ENCODE measurements at regions not wholly inside any gene's neighbourhood (a gene's known extent, or its start where the extent isn't known, plus 50 kb on each side); places are given as distances from the start of the nearest gene placed in this dataset.
"Not testable (repeated sequence)": the region's sequence is repeated elsewhere in the genome, so short reads cannot be mapped to it uniquely, and the experiment has no call there.

DNA sequence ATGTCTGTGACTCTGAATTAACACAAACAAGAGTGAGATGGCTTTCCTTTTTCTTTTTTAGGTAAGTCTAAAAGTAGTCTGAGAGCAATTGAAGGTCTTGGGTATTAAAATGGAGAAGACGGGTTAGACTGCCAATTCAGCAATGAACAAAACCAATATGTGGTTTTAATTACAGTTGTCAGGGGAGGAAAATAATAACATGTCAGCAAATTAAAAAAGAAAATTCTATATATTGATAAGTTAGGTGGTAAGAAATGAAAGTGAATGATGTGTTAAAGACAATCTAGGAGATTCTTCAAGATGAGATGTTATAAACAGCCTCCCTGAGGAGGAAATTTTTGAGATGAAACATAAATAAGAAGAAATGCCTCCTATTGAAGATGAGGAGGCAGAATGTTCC is 150.6 kb upstream of the HSF2 start:
- H3K36me3 ChIP-seq = no peaks in the 10 kb centered on the region
- peaks cover 0 to 1% of the 10 kb centered on the region in 2 donors for H3K9me3 ChIP-seq
- no peak overlapping the region for H3K4me3 ChIP-seq
- no peaks in the 10 kb centered on the region for H3K4me1 ChIP-seq
- intact Hi-C loops (cut with DNase I) = no loop called here
- H3K27ac ChIP-seq = no peak overlapping the region
- TF ChIP-seq, protein P1, sequence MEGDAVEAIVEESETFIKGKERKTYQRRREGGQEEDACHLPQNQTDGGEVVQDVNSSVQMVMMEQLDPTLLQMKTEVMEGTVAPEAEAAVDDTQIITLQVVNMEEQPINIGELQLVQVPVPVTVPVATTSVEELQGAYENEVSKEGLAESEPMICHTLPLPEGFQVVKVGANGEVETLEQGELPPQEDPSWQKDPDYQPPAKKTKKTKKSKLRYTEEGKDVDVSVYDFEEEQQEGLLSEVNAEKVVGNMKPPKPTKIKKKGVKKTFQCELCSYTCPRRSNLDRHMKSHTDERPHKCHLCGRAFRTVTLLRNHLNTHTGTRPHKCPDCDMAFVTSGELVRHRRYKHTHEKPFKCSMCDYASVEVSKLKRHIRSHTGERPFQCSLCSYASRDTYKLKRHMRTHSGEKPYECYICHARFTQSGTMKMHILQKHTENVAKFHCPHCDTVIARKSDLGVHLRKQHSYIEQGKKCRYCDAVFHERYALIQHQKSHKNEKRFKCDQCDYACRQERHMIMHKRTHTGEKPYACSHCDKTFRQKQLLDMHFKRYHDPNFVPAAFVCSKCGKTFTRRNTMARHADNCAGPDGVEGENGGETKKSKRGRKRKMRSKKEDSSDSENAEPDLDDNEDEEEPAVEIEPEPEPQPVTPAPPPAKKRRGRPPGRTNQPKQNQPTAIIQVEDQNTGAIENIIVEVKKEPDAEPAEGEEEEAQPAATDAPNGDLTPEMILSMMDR (IDR thresholded peaks at IDR 0.05) = no peak
- H3K27me3 ChIP-seq = no peaks in the 10 kb centered on the region
- no peak for DNase-seq (ENCODE audit: low spot score in 2 of 2)

DNA sequence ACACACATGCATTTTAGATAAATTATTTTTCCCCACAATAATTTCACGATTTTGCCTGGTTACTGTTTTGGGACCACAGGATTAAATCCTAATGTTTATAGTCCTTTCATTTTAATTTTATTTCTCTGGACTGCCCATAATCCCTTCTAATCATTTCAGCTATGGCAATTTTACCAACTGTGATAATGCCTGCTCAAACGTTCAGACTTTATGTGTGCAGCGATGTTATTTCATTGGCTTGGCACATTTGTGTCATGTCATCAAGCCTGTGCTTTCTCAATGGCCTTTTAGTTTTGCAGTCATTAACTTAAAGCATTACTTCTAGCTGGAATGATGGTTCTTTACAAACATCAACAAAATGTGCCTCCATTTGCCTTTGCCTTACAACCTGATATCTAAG is 140.6 kb upstream of the HSF2 start:
- DNase-seq (ENCODE audit: low spot score in 2 of 2) = no peak
- Histone ChIP-seq H3K36me3 (no peaks in the 10 kb centered on the region), H3K4me3 (no peak overlapping the region), H3K27me3 (no peaks in the 10 kb centered on the region), H3K4me1 (no peaks in the 10 kb centered on the region), H3K27ac (no peak overlapping the region), H3K9me3 (no peaks in the 10 kb centered on the region)
- TF ChIP-seq, protein P1 (IDR thresholded peaks at IDR 0.05) = no peak
- intact Hi-C loops (cut with DNase I) = no loop called here

DNA sequence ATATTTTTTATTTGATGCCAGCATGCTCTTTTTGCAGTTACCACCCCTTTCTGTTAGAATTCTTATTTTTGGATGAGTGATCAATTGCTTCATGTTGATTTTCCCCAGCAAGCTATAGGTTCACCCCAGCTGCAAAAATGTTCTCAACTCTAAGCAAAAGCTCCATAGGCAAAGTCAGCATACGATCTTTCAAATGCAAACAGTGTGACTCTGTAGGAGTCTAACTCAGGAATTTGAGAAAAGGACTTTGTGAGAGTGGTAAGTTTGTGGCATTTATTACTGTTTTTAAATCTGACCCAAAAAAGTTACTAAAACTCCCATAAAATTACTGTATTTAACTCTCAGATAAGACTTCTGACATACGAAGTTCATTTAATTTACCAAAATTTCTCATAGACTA is 134.9 kb upstream of the HSF2 start:
- no peaks in the 10 kb centered on the region for H3K36me3 ChIP-seq
- DNase-seq (ENCODE audit: low spot score in 2 of 2) = no peak
- H3K9me3 ChIP-seq = peaks cover 0 to 3% of the 10 kb centered on the region in 2 donors
- H3K4me1 ChIP-seq = no peaks in the 10 kb centered on the region
- TF ChIP-seq, protein P1 (IDR thresholded peaks at IDR 0.05) = no peak
- intact Hi-C loops (cut with DNase I) = no loop called here
- no peaks in the 10 kb centered on the region for H3K27me3 ChIP-seq
- H3K4me3 ChIP-seq = no peak overlapping the region
- no peak overlapping the region for H3K27ac ChIP-seq

DNA sequence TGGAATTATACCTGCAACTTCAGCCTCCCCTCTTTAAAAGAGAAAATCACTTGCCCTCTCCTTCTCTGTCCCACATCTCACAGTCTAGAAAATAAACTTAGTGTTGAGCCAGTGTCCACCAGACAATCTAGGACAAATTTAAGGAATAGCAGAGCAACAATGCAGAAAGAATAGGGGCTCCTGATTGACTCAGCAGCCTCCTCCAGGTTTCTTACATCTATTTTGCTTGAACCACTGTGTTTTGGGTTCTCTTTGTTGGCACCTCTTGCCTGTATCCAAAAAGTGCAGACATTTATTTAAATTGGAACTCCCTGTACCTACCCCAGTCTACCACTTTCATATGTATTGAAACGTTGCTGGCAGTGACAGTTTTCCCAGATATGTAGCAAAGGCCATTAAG is 133.7 kb upstream of the HSF2 start:
- H3K9me3 ChIP-seq = peaks cover 0 to 3% of the 10 kb centered on the region in 2 donors
- H3K36me3 ChIP-seq = no peaks in the 10 kb centered on the region
- no peaks in the 10 kb centered on the region for H3K27me3 ChIP-seq
- intact Hi-C loops (cut with DNase I) = no loop called here
- no peaks in the 10 kb centered on the region for H3K4me1 ChIP-seq
- DNase-seq (ENCODE audit: low spot score in 2 of 2) = no peak
- no peak overlapping the region for H3K4me3 ChIP-seq
- no peak overlapping the region for H3K27ac ChIP-seq
- TF ChIP-seq, protein P1 (IDR thresholded peaks at IDR 0.05) = no peak

DNA sequence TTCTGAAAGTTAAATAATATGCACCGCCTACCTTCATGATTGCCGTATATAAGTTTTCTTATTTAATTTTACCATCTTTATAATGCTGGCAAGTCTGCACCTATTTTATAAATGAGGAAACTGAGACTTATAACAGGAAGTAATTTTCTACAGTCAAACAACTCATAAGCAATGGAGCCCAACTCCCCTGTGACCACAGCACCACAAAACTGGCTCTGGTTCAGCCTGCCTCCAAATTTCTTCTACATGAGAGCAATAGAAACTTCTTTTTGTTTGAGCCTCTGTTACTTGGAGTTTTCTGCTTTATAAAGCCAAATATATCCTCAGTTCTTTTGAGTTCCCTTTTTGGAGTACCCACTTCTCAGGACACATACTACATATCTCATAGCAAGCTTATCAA is 131.1 kb upstream of the HSF2 start:
- Histone ChIP-seq H3K4me1 (no peaks in the 10 kb centered on the region), H3K27me3 (no peaks in the 10 kb centered on the region), H3K4me3 (no peak overlapping the region), H3K9me3 (peaks cover 0 to 3% of the 10 kb centered on the region in 2 donors), H3K36me3 (no peaks in the 10 kb centered on the region), H3K27ac (no peak overlapping the region)
- intact Hi-C loops (cut with DNase I) = no loop called here
- DNase-seq (ENCODE audit: low spot score in 2 of 2) = no peak
- TF ChIP-seq, protein P1 (IDR thresholded peaks at IDR 0.05) = no peak

DNA sequence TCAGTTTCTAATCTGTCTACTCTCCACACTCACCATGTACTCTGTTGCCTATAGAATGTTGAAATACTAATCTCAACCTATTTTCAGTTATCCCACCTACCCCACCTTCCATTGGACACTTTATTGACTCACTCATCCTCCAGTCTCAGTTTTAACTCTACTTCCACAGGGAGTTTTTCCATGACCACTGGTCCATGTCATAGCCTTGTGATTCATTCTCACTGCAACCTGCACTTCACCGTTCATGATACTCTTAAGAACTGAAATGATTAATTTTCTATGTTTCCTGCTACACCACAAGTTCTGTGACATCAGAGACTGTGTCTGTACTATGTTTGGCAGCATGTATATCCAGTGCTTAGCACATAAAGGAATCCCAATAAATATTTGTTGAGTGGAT is 122.8 kb upstream of the HSF2 start:
- Histone ChIP-seq H3K36me3 (no peaks in the 10 kb centered on the region), H3K9me3 (no peaks in the 10 kb centered on the region), H3K27ac (no peak overlapping the region), H3K4me3 (no peak overlapping the region), H3K27me3 (no peaks in the 10 kb centered on the region), H3K4me1 (no peaks in the 10 kb centered on the region)
- TF ChIP-seq, protein P1 (IDR thresholded peaks at IDR 0.05) = no peak
- DNase-seq (ENCODE audit: low spot score in 2 of 2) = no peak
- intact Hi-C loops (cut with DNase I) = no loop called here

DNA sequence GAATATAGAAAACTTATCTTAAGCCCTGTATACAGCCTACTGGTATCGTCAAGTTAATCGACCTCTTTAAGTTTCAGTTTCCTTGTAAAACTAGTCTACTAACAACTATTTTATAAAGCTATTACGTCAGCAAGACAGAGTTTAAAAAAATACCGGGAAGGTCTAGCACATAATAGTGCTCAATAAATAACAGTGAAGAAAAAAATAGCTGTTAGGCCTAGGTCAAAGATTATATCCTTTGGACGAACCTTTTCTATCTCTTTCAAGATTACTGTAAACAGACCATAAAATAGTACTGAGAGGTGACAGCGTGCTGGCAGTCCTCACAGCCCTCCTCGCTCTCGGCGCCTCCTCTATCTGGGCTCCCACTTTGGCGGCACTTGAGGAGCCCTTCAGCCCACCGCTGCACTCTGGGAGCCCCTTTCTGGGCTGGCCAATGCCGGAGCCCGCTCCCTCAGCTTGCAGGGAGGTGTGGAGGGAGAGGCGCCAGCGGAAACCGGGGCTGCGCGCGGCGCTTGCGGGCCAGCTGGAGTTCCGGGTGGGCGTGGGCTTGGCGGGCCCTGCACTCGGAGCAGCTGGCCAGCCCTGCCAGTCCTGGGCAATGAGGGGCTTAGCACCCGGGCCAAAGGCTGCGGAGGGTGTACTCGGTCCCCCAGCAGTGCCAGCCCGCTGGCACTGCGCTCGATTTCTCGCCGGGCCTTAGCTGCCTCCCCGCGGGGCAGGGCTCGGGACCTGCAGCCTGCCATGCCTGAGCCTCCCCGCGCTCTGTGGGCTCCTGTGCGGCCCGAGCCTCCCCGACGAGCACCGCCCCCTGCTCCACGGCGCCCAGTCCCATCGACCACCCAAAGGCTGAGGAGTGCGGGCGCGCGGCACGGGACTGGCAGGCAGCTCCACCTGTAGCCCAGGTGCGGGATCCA is 119.1 kb upstream of the HSF2 start:
- H3K36me3 ChIP-seq; H3K4me1 ChIP-seq; intact Hi-C loops (cut with DNase I); H3K27me3 ChIP-seq; H3K27ac ChIP-seq; H3K9me3 ChIP-seq; DNase-seq (ENCODE audit: low spot score in 2 of 2); H3K4me3 ChIP-seq: not testable (repeated sequence)

Measured in ascending aorta (tissue), 2 donors.